K562 (cell line): ENCODE measurements at regions not wholly inside any gene's neighbourhood (a gene's known extent, or its start where the extent isn't known, plus 50 kb on each side); places are given as distances from the start of the nearest gene placed in this dataset.

Experiments
- ATAC-seq: fragments of 200-7000 bp; cut with Tn5 transposase; 3 replicates; pipeline ENCODE4 v1.9.1; 2020; ENCODE audit warnings: moderate library complexity
- BruUV-seq: library from RNA; stranded (reverse); fragments of 400-500 nt; replicated peaks from 2 replicates; lab custom pipeline; 2021; lab: Mats Ljungman, UMichigan
- CTCF ChIA-PET: fragments of 300-600 bp; formaldehyde crosslinking; extraction: SDS; loops from one replicate; lab custom pipeline; 2021; ENCODE audit warnings: low intra/inter-chr PET ratio; lab: Yijun Ruan, JAX
- POLR2A ChIA-PET: fragments of 300-600, 350-650 bp; sonication (Branson Sonifier 250); formaldehyde crosslinking; extraction: SDS; loops from one replicate; lab custom pipeline; 2021; ENCODE audit warnings: antibody characterized with exemption, inconsistent platforms; lab: Yijun Ruan, JAX
- DNase-seq, 4 experiments: peaks; one replicate each; pipeline versions ENCODE4 v3.0.0 to v3.0.0-alpha.2; 2011 to 2018; ENCODE audit warnings: low spot score in 3 of 4, mixed read lengths in 3 of 4; ENCODE audit errors: extremely low read depth in 1 of 4
- FAIRE-seq: peaks from 2 replicates; lab custom pipeline; 2011; peaks lifted over from hg19 to GRCh38; lab: Jason Lieb, UNC
- H2AFZ ChIP-seq: 2 replicates; pipeline ENCODE4 v1.6.0; 2011; ENCODE audit warnings: low read depth, low read length, control low read depth, inconsistent platforms
- H3K27ac ChIP-seq: fragments of 200-600 bp; 3 replicates; pipeline ENCODE4 v1.8.0; 2011; ENCODE audit warnings: low read depth, mild to moderate bottlenecking, control low read depth, inconsistent platforms, low read length, moderate library complexity, mixed read lengths; ENCODE audit errors: extremely low read depth
- H3K27me3 ChIP-seq, 2 experiments: fragments of 300-600 bp in 1 of 2; 2 replicates in 1 of 2; 3 replicates in 1 of 2; pipeline versions ENCODE4 v1.6.0 to v1.8.0; 2011; ENCODE audit warnings: inconsistent platforms in 2 of 2, low read length in 2 of 2, mild to moderate bottlenecking in 1 of 2, mixed read lengths in 1 of 2, moderate library complexity in 1 of 2; ENCODE audit not compliant: control insufficient read depth in 2 of 2, insufficient read depth in 2 of 2
- H3K36me3 ChIP-seq: fragments of 300-600 bp; 3 replicates; pipeline ENCODE4 v1.8.0; 2011; ENCODE audit warnings: mild to moderate bottlenecking, low read length, inconsistent platforms; ENCODE audit not compliant: control insufficient read depth, insufficient read depth
- H3K4me1 ChIP-seq, 2 experiments: fragments of 200-600 bp in 1 of 2; replicated peaks in 1 of 2; 2 replicates in 1 of 2; 3 replicates in 1 of 2; pipeline versions ENCODE4 v1.5.1 to v1.8.0; 2011; ENCODE audit warnings: inconsistent platforms in 2 of 2, low read length in 2 of 2, mild to moderate bottlenecking in 1 of 2, mixed read lengths in 1 of 2, moderate library complexity in 1 of 2; ENCODE audit not compliant: control insufficient read depth in 2 of 2, insufficient read depth in 2 of 2
- H3K4me2 ChIP-seq: 2 replicates; pipeline ENCODE4 v1.6.1; 2011; ENCODE audit warnings: low read length, control low read depth, inconsistent platforms, mixed read lengths; ENCODE audit not compliant: insufficient read depth
- H3K4me3 ChIP-seq: fragments of 200-600 bp; sonication (generic), shearing (Covaris generic); 2 replicates; pipeline ENCODE4 v1.5.1; 2016; ENCODE audit warnings: control low read depth, inconsistent platforms
- H3K79me2 ChIP-seq: fragments of 200-600 bp; 3 replicates; pipeline ENCODE4 v1.8.0; 2011; ENCODE audit warnings: low read length, inconsistent platforms; ENCODE audit not compliant: control insufficient read depth, insufficient read depth
- H3K9ac ChIP-seq, 2 experiments: 2 replicates each; pipeline versions ENCODE4 v1.6.0 to v1.6.1; 2011; ENCODE audit warnings: low read depth in 2 of 2, low read length in 2 of 2, control low read depth in 1 of 2, inconsistent platforms in 1 of 2, mild to moderate bottlenecking in 1 of 2, mixed read lengths in 1 of 2; ENCODE audit not compliant: insufficient read depth in 1 of 2
- H3K9me1 ChIP-seq: one replicate; pipeline ENCODE4 v1.6.0; 2011; ENCODE audit warnings: inconsistent platforms, mild to moderate bottlenecking, low read length, moderate library complexity; ENCODE audit not compliant: control insufficient read depth, insufficient read depth
- H3K9me3 ChIP-seq: replicated peaks from 2 replicates; pipeline ENCODE4 v1.5.1; 2011; ENCODE audit warnings: low read depth, low read length, inconsistent platforms; ENCODE audit not compliant: control insufficient read depth, insufficient read depth
- H4K20me1 ChIP-seq: replicated peaks from 2 replicates; pipeline ENCODE4 v1.6.1; 2011; ENCODE audit warnings: low read length, inconsistent platforms, mixed read lengths; ENCODE audit not compliant: control insufficient read depth, insufficient read depth
- CSDE1 ChIP-seq, 2 experiments: fragments of 450-650 bp; IDR thresholded peaks; 2 replicates each; pipeline ENCODE4 v1.6.1; 2016; ENCODE audit warnings: mild to moderate bottlenecking in 1 of 2
- SRF ChIP-seq, 2 experiments: fragments of 250-450, 450-650 bp in 1 of 2; sonication (Bioruptor Pico) in 1 of 2; sonication (generic) in 1 of 2; formaldehyde crosslinking; IDR thresholded peaks; 2 replicates each; pipeline versions ENCODE4 v1.5.0 to v1.5.1; 2020 to 2022; ENCODE audit warnings: mild to moderate bottlenecking in 1 of 2, missing genetic modification reagents in 1 of 2
- SRSF7 ChIP-seq: fragments of 200-400 bp; formaldehyde crosslinking; optimal IDR thresholded peaks from 2 replicates; pipeline ENCODE3; 2017; ENCODE audit warnings: mild to moderate bottlenecking, low read depth, low read length
- U2AF2 ChIP-seq: fragments of 200-400 bp; formaldehyde crosslinking; optimal IDR thresholded peaks from 2 replicates; pipeline ENCODE3; 2017; ENCODE audit warnings: low read depth, mild to moderate bottlenecking, low read length
- ZNF274 ChIP-seq: IDR thresholded peaks from 2 replicates; pipeline ENCODE4 v1.6.1; 2011; ENCODE audit warnings: low read depth, mild to moderate bottlenecking, low read length, moderate library complexity, borderline replicate concordance
- WGBS: fragments of 100-300 bp; shearing (Covaris generic); methylation state at CpG from one replicate; pipeline ENCODE4 v1.1.6; 2016; ENCODE audit warnings: low coverage, mixed read lengths; ENCODE audit not compliant: insufficient coverage; ENCODE audit errors: missing lambda C conversion rate; 5-methylcytosine and 5-hydroxymethylcytosine counted together
- in situ Hi-C: fragments of 300-500 bp; cut with MboI; formaldehyde crosslinking; loops from 4 replicates; pipeline ENCODE4 v1.15.0; 2018; ENCODE audit warnings: inconsistent platforms, mixed read lengths
- intact Hi-C: fragments of 100-400 bp; cut with micrococcal nuclease; formaldehyde crosslinking; loops from 2 replicates; pipeline ENCODE4 v1.14.2; 2022
- TF ChIP-seq, protein P1 (sequence below), 2 experiments: IDR thresholded peaks; 2 replicates each; pipeline ENCODE4 v1.6.1; 2011; ENCODE audit warnings: borderline replicate concordance in 1 of 2, control low read depth in 1 of 2, low read depth in 1 of 2, low read length in 1 of 2, mild to moderate bottlenecking in 1 of 2, mixed read lengths in 1 of 2, moderate library complexity in 1 of 2; ENCODE audit not compliant: insufficient read depth in 1 of 2, insufficient read length in 1 of 2, poor library complexity in 1 of 2, severe bottlenecking in 1 of 2; ENCODE audit errors: extremely low read depth in 1 of 2
- TF ChIP-seq, protein P2 (sequence below), 2 experiments: IDR thresholded peaks; 2 replicates each; pipeline ENCODE4 v1.6.1; 2012; ENCODE audit warnings: improper control_type of control experiment in 2 of 2, low read depth in 2 of 2, low read length in 2 of 2, borderline replicate concordance in 1 of 2
- TF ChIP-seq, protein P3 (sequence below): fragments of 450-650 bp; formaldehyde crosslinking; IDR thresholded peaks from 2 replicates; pipeline ENCODE4 v1.4.0; 2022; ENCODE audit warnings: mild to moderate bottlenecking, moderate library complexity
- TF ChIP-seq, protein P4 (sequence below): sonication (generic); formaldehyde crosslinking; IDR thresholded peaks from 2 replicates; pipeline ENCODE4 v1.8.0; 2022; ENCODE audit warnings: mild to moderate bottlenecking, missing genetic modification reagents
- TF ChIP-seq, protein P5 (sequence below): fragments of 450-650 bp; IDR thresholded peaks from one replicate; pipeline ENCODE4 v1.6.1; 2018; ENCODE audit warnings: mild to moderate bottlenecking, moderate library complexity; ENCODE audit not compliant: partially characterized antibody

DNA sequence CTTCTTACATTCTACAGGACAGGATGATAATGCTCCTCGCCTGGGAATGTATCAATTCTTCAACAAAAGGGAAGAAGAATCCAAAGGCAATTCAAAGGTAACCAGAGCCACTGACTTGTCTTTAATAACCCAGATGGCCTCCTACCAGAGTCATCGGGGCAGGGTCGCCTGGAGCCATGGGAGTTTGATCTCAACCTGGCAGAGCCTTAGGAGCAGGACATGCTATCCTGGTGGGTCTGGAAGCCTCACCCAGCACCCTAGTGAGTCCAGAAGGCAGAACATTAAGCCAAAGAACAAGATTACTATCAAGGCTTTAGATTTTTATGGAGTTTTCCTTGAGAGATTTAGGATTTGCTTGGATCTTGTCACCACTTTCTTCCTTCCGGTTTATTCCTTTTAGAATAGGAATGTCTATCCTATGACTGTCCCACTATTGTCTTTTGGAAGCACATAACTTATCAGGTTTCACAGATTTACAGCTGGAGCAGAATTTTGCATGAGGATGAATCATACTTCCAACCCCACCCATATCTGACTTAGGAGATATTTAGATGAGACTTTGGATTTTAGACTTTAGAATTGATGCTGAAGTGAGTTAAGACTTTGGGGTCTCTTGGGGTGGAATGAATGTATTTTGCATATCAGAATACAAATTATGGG lies 330.3 kb upstream of the GOLIM4 start:
- intact Hi-C loops (no loop called here), in situ Hi-C loops (no loop called here)
- Histone ChIP-seq H4K20me1 (no peaks in the 10 kb centered on the region), H3K4me1 (no peaks in the 10 kb centered on the region), H3K9me3 (no peaks in the 10 kb centered on the region), H3K4me3 (no peak overlapping the region), H3K27me3 (no peaks in the 10 kb centered on the region), H3K9ac (no peak overlapping the region), H3K79me2 (no peaks in the 10 kb centered on the region), H2AFZ (no peak overlapping the region), H3K27ac (no peak overlapping the region), H3K4me2 (no peak overlapping the region), H3K9me1 (no peaks in the 10 kb centered on the region), H3K36me3 (no peaks in the 10 kb centered on the region)
- no peak for FAIRE-seq
- no peak for DNase-seq
- POLR2A ChIA-PET, result no interaction called here
- WGBS, result 0% methylated on average over 4 of the region's 4 CpGs
- no TSS peak for BruUV-seq
- no peak for ATAC-seq
- CTCF ChIA-PET, result no interaction called here
- TF ChIP-seq ZNF274, result no peak
- TF ChIP-seq, protein P1, sequence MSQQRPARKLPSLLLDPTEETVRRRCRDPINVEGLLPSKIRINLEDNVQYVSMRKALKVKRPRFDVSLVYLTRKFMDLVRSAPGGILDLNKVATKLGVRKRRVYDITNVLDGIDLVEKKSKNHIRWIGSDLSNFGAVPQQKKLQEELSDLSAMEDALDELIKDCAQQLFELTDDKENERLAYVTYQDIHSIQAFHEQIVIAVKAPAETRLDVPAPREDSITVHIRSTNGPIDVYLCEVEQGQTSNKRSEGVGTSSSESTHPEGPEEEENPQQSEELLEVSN (IDR thresholded peaks at IDR 0.05; ENCODE audit: borderline replicate concordance in 1 of 2, extremely low read depth in 1 of 2, insufficient read depth in 1 of 2, insufficient read length in 1 of 2, low read depth in 1 of 2, low read length in 1 of 2, poor library complexity in 1 of 2, severe bottlenecking in 1 of 2), result no peak
- no peak for TF ChIP-seq SRF (CRISPR knock-in tag; IDR thresholded peaks at IDR 0.05)
- TF ChIP-seq SRSF7, result no peak
- TF ChIP-seq, protein P2, sequence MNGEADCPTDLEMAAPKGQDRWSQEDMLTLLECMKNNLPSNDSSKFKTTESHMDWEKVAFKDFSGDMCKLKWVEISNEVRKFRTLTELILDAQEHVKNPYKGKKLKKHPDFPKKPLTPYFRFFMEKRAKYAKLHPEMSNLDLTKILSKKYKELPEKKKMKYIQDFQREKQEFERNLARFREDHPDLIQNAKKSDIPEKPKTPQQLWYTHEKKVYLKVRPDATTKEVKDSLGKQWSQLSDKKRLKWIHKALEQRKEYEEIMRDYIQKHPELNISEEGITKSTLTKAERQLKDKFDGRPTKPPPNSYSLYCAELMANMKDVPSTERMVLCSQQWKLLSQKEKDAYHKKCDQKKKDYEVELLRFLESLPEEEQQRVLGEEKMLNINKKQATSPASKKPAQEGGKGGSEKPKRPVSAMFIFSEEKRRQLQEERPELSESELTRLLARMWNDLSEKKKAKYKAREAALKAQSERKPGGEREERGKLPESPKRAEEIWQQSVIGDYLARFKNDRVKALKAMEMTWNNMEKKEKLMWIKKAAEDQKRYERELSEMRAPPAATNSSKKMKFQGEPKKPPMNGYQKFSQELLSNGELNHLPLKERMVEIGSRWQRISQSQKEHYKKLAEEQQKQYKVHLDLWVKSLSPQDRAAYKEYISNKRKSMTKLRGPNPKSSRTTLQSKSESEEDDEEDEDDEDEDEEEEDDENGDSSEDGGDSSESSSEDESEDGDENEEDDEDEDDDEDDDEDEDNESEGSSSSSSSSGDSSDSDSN (IDR thresholded peaks at IDR 0.05; ENCODE audit: borderline replicate concordance in 1 of 2, low read depth in 2 of 2, low read length in 2 of 2), result no peak
- TF ChIP-seq, protein P3, sequence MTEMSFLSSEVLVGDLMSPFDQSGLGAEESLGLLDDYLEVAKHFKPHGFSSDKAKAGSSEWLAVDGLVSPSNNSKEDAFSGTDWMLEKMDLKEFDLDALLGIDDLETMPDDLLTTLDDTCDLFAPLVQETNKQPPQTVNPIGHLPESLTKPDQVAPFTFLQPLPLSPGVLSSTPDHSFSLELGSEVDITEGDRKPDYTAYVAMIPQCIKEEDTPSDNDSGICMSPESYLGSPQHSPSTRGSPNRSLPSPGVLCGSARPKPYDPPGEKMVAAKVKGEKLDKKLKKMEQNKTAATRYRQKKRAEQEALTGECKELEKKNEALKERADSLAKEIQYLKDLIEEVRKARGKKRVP (CRISPR knock-in tag), result no peak
- no peak for TF ChIP-seq U2AF2
- TF ChIP-seq CSDE1 (IDR thresholded peaks at IDR 0.05), result no peak
- TF ChIP-seq, protein P4, sequence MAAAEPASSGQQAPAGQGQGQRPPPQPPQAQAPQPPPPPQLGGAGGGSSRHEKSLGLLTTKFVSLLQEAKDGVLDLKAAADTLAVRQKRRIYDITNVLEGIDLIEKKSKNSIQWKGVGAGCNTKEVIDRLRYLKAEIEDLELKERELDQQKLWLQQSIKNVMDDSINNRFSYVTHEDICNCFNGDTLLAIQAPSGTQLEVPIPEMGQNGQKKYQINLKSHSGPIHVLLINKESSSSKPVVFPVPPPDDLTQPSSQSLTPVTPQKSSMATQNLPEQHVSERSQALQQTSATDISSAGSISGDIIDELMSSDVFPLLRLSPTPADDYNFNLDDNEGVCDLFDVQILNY (CRISPR knock-in tag), result no peak
- TF ChIP-seq, protein P5, sequence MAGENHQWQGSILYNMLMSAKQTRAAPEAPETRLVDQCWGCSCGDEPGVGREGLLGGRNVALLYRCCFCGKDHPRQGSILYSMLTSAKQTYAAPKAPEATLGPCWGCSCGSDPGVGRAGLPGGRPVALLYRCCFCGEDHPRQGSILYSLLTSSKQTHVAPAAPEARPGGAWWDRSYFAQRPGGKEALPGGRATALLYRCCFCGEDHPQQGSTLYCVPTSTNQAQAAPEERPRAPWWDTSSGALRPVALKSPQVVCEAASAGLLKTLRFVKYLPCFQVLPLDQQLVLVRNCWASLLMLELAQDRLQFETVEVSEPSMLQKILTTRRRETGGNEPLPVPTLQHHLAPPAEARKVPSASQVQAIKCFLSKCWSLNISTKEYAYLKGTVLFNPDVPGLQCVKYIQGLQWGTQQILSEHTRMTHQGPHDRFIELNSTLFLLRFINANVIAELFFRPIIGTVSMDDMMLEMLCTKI, result no peak
